ENCODE measurements at regions not wholly inside any gene's neighbourhood (a gene's known extent, or its start where the extent isn't known, plus 50 kb on each side); places are given as distances from the start of the nearest gene placed in this dataset.

GRCh38 chr5:60368100-60368499 is 331.9 kb downstream of the DEPDC1B start:
- Histone ChIP-seq H3K4me2 (ENCODE audit: low read depth, low read length) (no peak overlapping the region), H2BK20ac (ENCODE audit: low read depth, low read length) (no peak overlapping the region), H3K4ac (ENCODE audit: low read depth, low read length) (no peak overlapping the region), H3K4me3 (ENCODE audit: insufficient read depth, low read depth, low read length) (no peak overlapping the region), H3K36me3 (ENCODE audit: control insufficient read depth, insufficient read depth, low read length) (no peaks in the 10 kb centered on the region), H4K8ac (ENCODE audit: low read depth in 2 of 2, low read length in 2 of 2) (no peak overlapping the region), H2AK9ac (replicated peaks; ENCODE audit: low read depth, low read length, poor library complexity) (no peak overlapping the region), H3K9me1 (ENCODE audit: insufficient read depth, low read length) (no peaks in the 10 kb centered on the region), H3K9ac (ENCODE audit: low read depth, low read length) (no peak overlapping the region), H3K9me3 (ENCODE audit: control insufficient read depth, insufficient read depth, low read length) (no peaks in the 10 kb centered on the region), H4K20me1 (ENCODE audit: insufficient read depth, low read length) (no peaks in the 10 kb centered on the region), H2BK120ac (ENCODE audit: low read depth, low read length) (no peak overlapping the region), H4K91ac (ENCODE audit: insufficient read depth, low read depth, low read length) (no peak overlapping the region), H3K23ac (ENCODE audit: low read depth, low read length) (no peak overlapping the region), H2BK5ac (ENCODE audit: low read depth, low read length, poor library complexity, severe bottlenecking) (no peak overlapping the region), H3K18ac (ENCODE audit: low read depth, low read length) (no peak overlapping the region), H2AFZ (replicated peaks; ENCODE audit: low read length, poor library complexity) (no peak overlapping the region), H3K79me1 (ENCODE audit: low read depth in 1 of 2, low read length in 2 of 2) (no peaks in the 10 kb centered on the region), H2AK5ac (ENCODE audit: low read depth, low read length) (no peak overlapping the region), H2BK15ac (ENCODE audit: low read depth, low read length) (no peak overlapping the region), H3K4me1 (ENCODE audit: control insufficient read depth, insufficient read depth, low read length) (no peaks in the 10 kb centered on the region), H3K27me3 (ENCODE audit: control insufficient read depth, insufficient read depth, low read length) (no peaks in the 10 kb centered on the region), H4K5ac (ENCODE audit: low read depth, low read length) (no peak overlapping the region), H3K27ac (ENCODE audit: insufficient read depth, low read length) (no peak overlapping the region), H3K14ac (replicated peaks; ENCODE audit: low read depth, low read length) (no peak overlapping the region), H3K56ac (ENCODE audit: extremely low read depth, insufficient read depth, low read length) (no peak overlapping the region)
- dilution Hi-C loops (cut with HindIII; ENCODE audit: low sequenced_read_pairs, unreplicated experiment) (no loop called here), in situ Hi-C loops (cut with MboI; ENCODE audit: low sequenced_read_pairs) (no loop called here), intact Hi-C loops (cut with micrococcal nuclease) (no loop called here)
- POLR2A ChIA-PET (ENCODE audit: unreplicated experiment), result no interaction called here
- ATAC-seq (ENCODE audit: low read depth), result no peak
- no CpG with 5 or more reads among the region's 5 CpGs for WGBS, 2 experiments (ENCODE audit: extremely low coverage in 2 of 2, insufficient read length in 1 of 2)
- CTCF ChIA-PET, result no interaction called here
- no TSS peak for BruUV-seq (replicated peaks)
- DNase-seq, result no peak
- TF ChIP-seq RAD21 (IDR thresholded peaks at IDR 0.05; ENCODE audit: low read length), result no peak
- TF ChIP-seq FOS (IDR thresholded peaks at IDR 0.05; ENCODE audit: low read depth, low read length), result no peak
- no peak for TF ChIP-seq ELK1 (IDR thresholded peaks at IDR 0.05; ENCODE audit: borderline replicate concordance, low read depth, low read length)
- no peak for TF ChIP-seq RFX5 (IDR thresholded peaks at IDR 0.05; ENCODE audit: low read depth, low read length)
- TF ChIP-seq NFE2L2 (IDR thresholded peaks at IDR 0.05; ENCODE audit: low read depth, low read length), result no peak
- TF ChIP-seq USF2 (IDR thresholded peaks at IDR 0.05; ENCODE audit: low read depth, low read length), result no peak
- TF ChIP-seq MXI1 (IDR thresholded peaks at IDR 0.05; ENCODE audit: borderline replicate concordance, low read depth, low read length), result no peak
- no peak for TF ChIP-seq RCOR1 (IDR thresholded peaks at IDR 0.05; ENCODE audit: insufficient replicate concordance, low read length)
- TF ChIP-seq CHD1 (IDR thresholded peaks at IDR 0.05; ENCODE audit: low read depth, low read length), result no peak
- no peak for TF ChIP-seq MAFK (IDR thresholded peaks at IDR 0.05; ENCODE audit: low read depth, low read length)
